Stimulated activated CD4-positive, alpha-beta T cell treated with anti-CD3 and anti-CD28 coated beads, Interleukin-1b, Interleukin-23, amount 100 ng/mL, for 24 hours (primary cell): ENCODE measurements at regions not wholly inside any gene's neighbourhood (a gene's known extent, or its start where the extent isn't known, plus 50 kb on each side); places are given as distances from the start of the nearest gene placed in this dataset.
"Not testable (repeated sequence)": the region's sequence is repeated elsewhere in the genome, so short reads cannot be mapped to it uniquely, and the experiment has no call there.

ENCODE experiments used
- DNase-seq, 4 experiments: peaks; one replicate each; pipeline ENCODE4 v3.0.0-alpha.2; 2020; ENCODE audit warnings: low read depth in 4 of 4, low spot score in 1 of 4

DNA sequence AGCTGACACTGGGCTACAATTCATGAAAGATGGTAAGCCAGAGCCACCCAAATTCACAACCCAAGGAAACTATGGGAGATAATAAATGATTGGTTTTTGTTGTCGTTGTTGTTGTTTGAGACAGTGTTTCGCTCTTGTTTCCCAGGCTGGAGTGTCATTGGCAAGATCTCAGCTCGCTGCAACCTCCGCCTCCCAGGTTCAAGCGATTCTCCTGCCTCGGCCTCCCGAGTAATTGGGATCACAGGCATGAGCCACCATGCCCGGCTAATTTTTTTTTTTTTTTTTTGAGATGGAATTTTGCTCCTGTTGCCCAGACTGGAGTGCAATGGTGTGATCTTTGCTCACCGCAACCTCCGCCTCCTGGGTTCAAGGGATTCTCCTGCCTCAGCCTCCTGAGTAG is 65.9 kb upstream of the METTL9 start:
- DNase-seq, result not testable (repeated sequence)

DNA sequence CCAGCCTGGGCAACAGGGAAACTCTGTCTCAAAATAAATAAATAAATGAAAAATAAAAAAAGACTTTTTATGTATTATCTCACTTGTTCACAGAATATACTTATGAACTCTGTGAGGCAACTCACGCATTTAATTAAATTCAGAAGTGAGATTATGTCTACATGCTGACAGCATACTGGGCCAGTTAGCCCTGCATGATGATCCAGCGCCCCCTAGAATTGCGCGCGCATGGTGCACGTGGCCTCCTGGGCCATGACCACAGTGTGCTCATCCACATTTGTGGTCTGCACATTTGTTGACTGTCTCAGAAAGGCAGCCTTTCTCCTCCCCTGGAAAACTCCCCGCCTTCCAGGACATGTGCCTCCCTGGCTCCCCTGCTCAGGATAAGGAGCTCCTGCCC is 64.8 kb upstream of the METTL9 start:
- DNase-seq, result not testable (repeated sequence)

DNA sequence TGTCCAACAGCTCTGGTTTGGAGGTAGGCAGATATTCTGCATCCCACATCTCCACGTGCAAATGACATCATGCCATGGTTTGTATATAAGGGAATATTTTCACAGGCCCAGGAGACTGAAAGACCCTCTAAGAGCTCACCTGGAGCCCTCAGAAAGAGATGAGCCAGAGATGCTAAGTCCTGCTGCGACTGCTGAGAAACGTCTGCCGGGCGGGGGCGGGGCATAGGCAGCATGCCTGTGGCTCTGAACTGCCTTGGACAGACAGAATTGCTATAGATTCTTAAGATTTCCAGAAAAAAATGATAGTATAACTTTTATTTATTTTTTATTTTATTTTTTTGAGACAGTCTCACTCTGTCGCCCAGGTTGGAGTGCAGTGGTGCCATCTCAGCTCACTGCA is 64.2 kb upstream of the METTL9 start:
- not testable (repeated sequence) for DNase-seq

DNA sequence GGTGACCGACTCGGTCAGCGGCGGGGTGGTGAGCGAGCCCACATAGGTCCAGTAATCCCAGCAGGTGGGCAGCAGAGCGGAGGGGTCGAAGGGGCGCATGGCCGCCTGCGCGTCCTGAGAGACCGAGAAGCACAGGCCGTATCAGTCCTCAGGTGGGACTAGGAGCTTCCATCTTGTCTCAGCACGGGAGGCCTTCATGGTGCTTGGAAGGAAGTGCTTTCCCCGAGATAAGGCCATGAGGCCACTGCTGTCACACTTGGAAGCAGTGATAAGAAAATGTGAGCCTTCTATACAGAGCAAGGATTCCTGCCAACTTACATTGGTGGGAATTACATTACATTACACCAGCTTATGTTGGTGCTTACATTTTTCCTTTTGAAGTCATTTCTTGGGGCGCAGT is 62.6 kb upstream of the METTL9 start:
- not testable (repeated sequence) for DNase-seq

DNA sequence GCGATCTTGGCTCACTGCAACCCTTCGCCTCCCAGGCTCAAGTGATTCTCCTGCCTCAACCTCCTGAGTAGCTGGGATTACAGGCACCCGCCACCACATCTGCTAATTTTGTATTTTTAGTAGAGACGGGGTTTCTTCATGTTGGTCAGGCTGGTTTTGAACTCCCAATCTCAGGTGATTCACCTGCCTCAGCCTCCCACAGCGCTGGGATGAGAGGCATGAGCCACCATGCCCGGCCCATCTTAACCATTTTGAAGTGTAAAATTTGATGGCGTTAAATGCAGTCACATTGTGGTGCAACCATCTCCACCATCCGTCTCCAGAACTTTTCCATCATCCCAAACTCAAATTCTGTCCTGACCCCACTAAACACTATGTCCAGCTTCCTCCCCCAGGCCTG is 61.8 kb upstream of the METTL9 start:
- not testable (repeated sequence) for DNase-seq

DNA sequence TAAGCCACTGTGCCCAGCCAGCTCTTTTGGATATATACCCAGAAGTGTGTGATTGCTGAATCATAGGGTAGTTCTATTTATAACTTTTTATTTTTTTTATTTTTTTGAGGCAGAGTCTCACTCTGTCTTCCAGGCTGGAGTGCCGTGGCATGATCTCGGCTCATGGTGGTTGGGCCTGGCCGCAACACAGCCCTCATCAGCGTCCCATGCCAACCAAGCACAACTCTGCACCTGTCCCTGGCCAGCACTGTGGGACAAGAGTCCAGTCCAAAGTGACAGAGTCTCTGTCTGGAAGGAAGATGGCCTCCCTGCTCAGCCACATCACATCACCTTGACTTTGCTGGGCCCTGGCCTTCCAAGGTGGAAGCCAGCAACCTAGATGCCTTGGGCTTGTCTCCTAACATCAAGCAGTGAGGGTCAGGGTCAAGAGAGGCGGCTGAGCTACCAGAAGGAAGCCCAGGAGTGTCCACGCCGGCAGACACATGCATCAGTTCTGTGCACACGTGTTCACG is 60.2 kb upstream of the METTL9 start:
- not testable (repeated sequence) for DNase-seq

DNA sequence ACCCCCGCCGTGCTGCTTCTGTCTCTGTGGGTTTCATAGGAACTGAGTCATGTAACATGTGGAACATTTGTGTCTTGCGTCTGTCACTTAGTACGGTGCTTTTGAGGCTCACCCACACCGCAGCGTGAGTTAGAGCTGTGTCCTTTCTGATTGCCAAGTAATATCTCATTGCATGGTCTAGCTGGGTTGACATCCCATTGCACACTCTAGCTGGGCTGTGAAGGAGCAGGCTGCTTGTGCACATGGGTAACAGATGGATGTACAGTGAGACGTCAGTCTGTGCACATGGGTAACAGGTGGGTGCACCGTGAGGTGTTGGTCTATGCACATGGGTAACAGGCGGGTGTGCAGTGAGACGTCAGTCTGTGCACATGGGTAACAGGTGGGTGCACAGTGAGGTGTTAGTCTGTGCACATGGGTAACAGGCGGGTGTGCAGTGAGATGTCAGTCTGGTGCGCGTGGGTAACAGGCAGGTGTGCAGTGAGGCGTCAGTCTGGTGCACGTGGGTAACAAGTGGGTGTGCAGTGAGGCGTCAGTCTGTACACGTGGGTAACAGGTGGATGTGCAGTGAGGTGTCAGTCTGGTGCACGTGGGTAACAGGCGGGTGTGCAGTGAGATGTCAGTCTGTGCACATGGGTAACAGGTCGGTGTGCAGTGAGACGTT is 58.5 kb upstream of the METTL9 start:
- peak in 3 of 4 experiments; percentile 34 to 65 (median 58) for DNase-seq

DNA sequence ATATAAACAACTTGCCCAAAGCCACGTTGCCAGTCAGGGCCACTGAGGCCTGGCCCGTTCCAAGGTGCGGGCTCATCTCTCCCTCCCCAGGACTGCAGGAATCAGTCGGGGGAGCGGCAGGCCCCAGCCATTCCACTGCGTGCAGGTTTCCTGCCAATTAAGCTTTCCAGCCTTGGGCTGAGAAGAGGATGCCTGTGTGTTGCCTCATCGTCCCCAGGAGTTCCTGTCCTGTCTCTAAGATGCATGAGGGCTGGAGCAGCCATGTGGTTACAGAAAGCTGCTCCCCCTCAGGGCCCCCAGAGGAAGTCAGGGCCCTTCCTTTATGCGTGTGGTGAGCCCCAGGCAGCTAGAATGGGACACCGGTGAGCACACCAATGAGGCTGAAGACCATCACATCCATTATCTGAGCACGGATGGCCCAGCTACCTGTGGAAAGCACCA is 57.7 kb upstream of the METTL9 start:
- not testable (repeated sequence) for DNase-seq

DNA sequence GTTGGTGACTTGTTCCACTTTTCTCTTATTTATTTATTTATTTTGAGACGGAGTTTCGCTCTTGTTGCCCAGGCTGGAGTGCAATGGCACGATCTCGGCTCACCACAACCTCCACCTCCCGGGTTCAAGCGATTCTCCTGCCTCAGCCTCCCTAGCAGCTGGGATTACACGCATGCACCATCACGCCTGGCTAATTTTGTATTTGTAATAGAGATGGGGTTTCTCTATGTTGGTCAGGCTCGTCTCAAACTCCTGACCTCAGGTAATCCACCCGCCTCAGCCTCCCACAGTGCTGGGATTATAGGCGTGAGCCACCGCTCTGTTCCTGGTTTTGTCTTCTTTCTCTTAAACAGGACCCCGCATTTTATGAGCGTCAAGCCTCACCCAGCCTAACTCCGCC is 57.3 kb upstream of the METTL9 start:
- DNase-seq, result not testable (repeated sequence)

DNA sequence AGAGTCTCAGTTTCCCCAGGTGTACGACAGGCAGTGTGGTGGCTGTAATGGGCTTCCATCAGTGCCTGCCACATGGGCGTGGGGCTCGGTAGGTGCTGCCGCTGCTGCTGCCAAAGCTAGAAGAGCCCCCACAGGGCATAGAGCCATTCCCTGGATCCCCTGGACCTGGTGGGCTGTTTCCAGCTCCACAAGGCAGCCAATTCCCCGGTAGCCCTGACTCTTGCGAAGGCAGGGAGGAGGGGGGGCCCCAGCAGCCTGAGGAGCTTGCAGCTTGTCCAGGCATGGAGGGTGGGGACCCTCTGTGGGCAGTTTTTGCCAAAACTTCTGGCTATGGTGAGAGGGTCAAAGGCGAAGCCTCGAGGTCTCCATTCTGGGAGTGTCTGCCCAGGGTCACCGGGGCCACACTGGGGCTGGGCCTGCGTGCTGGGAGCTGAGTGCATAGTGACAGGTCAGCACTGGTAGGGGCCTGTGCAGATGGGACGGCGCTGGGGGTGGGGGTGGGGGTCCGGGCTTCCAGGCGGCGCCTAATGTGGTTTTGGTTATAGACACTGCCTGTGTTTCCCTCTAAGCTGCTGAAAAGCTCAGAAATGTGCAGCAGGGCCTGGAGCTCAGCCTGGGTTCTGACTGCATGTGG is 56.8 kb upstream of the METTL9 start:
- not testable (repeated sequence) for DNase-seq

DNA sequence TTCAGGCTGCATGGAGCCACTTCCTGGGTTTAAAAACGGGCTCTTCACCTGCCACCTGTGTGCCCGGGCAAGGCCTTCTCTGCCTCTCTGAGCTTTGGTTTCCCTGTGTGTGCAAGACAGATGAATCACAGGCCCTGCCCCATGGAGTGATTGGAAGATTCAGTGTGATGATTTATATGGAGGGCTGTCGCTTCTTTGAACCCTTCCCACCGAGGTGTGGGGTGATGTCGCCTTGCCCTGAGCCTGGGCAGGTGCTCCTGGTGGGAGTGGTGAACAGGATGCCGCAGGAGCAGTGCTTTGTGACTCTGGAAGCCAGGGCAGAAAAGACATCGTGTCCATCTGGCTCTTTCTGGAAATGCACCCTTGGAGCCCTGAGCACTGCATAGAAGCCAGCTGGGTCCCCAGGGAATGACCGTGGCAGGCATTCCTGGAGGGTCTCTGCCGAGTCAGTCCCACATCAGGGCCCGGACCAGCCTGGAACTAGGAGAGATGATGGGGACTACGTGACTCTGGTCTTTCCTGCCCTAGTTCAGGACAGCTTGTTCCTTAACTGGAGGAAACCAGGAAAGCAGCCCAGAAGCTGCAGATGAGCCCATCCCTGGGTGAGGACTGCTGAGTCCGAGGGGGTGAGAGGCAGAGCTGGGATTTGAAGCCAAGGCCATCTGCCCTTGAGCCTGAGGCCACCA is 56.1 kb upstream of the METTL9 start:
- DNase-seq, result not testable (repeated sequence)

DNA sequence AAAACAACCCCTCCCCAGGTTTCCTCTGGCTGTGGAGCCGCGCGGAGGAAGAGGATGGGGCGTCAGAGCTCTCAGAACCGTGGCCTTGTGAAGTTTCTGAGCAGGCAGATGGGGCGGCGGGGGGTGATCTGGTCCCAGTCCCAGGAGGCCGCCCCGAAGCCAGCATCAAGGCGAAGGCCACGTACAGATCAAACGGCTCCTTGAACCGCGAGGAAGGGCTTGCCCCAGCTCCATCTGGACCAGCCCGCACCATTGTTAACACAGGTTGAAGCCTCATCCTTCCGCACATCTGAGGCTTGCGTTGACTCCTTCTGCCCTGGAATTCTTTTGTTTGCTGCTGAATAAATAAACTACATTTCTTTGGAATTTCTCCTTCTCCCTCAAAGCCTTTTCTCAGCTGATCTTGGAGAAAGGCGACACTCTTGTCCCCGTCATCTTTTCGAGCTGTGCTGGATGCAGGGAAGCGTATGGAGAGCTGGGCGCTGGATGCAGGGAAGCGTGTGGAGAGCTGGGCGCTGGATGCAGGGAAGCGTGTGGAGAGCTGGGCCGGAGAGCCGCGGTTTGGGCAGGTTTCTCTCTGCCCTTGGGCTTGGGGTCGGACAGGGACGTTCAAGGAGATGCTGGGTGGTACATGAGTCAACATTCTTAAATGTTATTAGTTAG is 53.6 kb upstream of the METTL9 start:
- DNase-seq, result not testable (repeated sequence)

DNA sequence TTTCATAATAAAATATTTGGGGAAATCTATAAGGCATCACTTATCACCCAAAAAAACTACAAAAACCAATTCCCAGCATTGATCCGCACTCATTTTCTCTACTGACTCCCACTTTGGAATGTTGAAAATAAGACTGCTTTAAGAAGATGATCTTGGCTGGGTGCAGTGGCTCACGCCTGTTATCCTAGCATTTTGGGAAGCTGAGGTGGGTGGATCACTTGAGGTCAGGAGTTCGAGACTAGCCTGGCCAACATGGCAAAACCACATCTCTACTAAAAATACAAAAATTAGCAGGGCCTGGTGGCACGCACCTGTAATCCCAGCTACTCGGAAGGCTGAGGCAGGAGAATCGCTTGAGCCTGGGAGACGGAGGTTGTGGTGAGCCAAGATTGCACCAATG is 50.0 kb upstream of the METTL9 start:
- not testable (repeated sequence) for DNase-seq
